ENCODE measurements at regions not wholly inside any gene's neighbourhood (a gene's known extent, or its start where the extent isn't known, plus 50 kb on each side); places are given as distances from the start of the nearest gene placed in this dataset.
"Not testable (repeated sequence)": the region's sequence is repeated elsewhere in the genome, so short reads cannot be mapped to it uniquely, and the experiment has no call there.

DNA sequence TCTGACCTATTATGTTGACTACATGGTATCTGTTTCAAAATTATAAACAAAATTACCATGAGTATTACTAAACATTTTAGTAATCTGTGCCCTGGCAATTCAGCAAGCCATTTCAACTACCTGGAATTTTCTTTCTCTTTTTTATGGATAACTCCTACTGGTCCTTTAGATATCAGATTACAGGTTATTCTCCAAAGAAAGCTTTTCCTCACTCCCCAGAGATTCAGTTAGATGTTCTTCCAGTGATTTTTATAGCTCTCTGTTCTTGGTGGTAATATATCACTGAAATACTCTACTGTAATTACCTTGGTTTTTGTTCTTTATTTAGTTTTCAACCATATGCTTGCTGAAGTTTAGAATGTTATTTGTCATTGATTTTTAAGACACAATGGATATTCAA, 930.2 kb upstream of the FOXG1 start:
- DNase-seq = no peak

DNA sequence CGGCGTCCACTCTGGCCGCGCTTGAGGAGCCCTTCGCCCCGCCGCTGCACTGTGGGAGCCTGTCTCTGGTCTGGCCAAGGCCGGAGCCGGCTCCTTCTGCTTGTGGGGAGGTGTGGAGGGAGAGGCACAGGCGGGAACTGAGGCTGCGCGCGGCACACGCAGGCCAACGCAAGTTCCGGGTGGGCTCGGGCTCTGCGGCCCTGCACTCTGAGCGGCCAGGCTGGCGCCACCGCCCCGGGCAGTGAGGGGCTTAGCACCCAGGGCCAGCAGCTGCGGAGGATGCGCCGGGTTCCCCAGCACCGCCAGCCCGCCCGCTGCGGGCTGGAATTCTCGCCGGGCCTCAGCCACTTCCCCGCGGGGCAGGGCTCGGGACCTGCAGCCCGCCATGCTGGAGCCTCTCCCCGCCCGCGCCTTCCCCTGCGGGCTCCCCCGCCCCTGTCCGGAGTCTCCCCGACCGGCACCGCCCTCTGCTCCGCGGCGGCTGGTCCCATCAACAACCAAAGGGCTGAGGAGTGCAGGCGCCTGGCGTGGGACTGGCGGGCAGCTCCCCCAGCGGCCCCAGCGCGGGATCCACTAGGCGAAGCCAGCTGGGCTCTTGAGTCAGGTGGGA, 921.2 kb upstream of the FOXG1 start:
- DNase-seq = no peak

- DNase-seq = no peak
Observed at GRCh38 chr14:27845902-27846301, 920.7 kb upstream of the FOXG1 start.

DNA sequence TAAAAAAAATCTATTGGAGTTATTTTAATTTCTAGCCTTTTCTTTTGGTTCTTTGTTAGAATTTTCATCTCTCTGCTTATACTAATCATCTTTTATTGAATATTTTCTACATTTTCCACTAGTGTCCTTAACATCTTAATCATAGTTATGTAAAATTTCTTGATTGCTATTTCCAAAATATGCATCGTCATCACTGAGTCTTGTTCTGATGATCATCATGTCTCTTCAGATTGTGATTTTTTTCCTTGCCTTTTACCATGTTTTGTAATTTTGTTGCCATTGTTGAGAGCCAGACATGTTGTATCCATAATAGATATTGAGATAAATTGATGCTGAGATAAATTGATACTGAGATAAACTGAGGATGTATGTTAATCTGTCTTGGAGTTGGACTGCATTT, 919.1 kb upstream of the FOXG1 start:
- DNase-seq = not testable (repeated sequence)

GRCh38 chr14:27849193-27849592, 917.4 kb upstream of the FOXG1 start:
- not testable (repeated sequence) for DNase-seq

DNA sequence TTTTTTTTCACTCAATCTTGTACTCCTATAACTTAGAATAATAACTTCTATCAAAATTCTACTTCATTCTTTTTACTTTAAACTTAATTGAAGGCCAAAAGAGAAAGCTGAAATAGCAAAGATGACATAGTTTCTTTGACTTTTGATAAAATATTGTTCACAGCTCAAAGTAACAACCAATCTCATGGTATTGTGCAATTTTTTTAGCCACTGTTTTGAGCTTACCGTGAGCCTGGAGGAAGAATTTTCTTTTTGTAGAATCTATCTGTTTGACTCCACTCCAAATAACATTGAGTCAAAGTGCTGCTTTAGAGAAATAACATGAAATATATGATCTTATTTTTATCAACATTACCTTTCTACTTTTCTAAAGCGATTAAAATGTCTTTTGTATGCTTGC, 903.9 kb upstream of the FOXG1 start:
- DNase-seq = no peak

GRCh38 chr14:27863166-27863565, 903.4 kb upstream of the FOXG1 start:
- no peak for DNase-seq

DNA sequence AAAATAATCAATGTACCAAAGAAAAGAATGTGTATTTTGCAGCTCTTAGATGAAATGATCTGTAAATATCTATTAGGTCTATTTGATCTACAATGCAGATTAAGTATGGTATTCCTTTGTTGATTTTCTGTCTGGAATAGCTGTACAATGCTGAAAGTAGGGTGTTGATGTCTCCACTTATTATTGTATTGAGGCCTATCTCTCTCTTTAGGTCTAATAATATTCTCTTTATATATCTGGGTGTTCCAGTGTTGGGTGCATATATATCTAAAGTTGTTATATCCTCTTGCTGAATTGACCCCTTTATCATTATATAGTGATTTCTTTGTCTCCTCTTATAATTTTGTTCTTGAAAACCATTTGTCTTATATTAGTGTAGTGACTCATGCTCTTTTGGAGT, 885.5 kb upstream of the FOXG1 start:
- DNase-seq = no peak

DNA sequence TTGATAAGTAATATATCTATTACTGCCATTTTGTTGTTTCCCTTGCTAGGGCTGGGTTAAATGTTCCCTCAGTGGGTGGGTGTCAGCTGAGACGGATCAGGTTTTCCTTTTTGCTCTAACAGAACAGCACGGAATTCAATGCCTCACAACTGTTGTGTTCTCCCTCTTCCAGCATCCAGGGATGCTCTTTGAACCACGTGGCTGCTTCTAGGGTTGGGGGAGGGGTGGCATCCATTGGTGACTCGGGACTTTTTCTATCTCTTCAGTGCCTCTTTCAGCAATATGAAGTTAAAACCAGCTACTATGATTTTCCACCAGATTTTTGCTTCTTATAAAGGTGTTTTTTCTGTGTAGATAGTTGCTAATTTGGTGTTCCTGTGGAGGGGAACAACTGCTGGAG, 884.9 kb upstream of the FOXG1 start:
- no peak for DNase-seq

GRCh38 chr14:27886256-27886655, 880.3 kb upstream of the FOXG1 start:
- no peak for DNase-seq

GRCh38 chr14:27890259-27890658, 876.3 kb upstream of the FOXG1 start:
- DNase-seq = no peak

GRCh38 chr14:27908484-27908883, 858.1 kb upstream of the FOXG1 start:
- DNase-seq = not testable (repeated sequence)

- no peak for DNase-seq
Observed at GRCh38 chr14:27916326-27916725, 850.3 kb upstream of the FOXG1 start.

DNA sequence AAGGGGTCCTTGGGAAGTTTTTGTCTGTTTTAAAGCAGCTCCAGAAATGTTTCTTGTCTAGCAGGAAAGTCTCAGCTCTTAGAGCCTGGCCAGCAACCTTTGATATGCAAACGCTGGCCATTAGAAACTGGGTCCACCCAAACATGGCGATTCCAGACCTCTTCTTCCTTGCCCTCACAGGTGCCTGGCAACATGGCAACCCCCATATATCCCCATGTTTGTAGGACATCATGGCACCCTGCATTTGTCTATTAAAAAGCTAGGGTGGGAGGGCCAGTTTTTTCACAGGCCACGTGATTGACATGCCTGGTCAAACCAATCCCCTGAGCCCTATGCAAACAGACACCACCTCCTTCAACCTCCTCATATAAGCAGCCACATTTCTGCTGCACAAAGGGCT, 848.7 kb upstream of the FOXG1 start:
- DNase-seq = no peak

DNA sequence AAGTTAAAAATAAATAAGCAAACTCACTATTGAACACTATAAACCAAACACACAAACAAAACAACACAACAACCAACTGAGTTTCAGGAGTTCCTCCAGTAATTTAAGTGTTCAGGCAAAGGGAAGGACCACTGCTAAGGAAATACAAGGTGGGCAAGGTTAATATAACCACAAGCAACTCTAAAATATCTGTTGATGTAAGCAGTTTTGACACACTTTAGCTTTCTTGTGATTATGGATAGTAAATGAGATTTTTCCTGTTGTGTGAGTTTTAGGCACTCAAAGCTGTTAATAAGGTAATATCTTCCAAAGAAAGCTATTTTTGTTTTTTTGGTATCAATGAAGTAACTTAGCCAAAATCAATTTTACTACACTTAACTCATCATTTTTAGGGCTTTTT, 839.1 kb upstream of the FOXG1 start:
- no peak for DNase-seq

- DNase-seq = no peak
Observed at GRCh38 chr14:27929797-27930347, 836.7 kb upstream of the FOXG1 start.

DNA sequence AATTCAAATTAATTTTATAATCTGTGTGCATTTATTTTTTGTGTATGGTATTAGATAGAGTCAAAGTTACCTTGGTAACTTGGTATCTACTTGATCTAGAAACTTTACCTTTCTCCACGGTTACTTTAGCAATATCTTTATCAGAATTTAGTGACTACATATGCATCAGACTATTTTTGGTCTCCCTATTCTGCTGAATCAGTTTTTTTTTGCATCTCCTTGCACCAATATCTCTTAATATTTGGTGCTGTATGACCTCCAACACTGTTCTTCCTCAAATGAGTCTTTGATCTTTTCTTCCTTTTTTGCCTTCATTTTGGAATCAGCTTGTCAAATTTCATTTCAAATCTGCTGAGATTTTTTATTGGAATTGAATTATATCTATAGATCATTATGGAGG, 828.2 kb upstream of the FOXG1 start:
- no peak for DNase-seq

- DNase-seq = no peak
Observed at GRCh38 chr14:27945512-27945911, 821.1 kb upstream of the FOXG1 start.

DNA sequence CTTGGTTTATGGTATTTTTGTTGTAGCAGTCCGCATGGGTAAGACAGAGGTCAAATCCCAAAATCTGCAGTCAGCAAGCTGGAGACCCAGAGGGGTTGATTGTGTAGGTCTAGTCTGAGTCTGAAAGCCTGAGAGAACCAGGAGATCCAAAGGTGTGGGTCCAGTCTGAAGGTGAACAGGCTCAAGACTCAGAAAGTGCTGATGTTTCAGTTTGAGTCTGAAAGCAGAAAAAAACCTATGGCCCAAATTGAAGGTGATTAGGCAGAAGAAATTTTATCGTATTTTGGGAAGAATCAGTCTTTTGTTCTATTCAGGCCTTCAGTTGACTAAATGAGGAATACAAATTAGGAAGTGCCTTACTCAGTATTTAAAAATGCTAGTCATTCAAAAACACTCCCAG, 807.8 kb upstream of the FOXG1 start:
- DNase-seq = no peak

DNA sequence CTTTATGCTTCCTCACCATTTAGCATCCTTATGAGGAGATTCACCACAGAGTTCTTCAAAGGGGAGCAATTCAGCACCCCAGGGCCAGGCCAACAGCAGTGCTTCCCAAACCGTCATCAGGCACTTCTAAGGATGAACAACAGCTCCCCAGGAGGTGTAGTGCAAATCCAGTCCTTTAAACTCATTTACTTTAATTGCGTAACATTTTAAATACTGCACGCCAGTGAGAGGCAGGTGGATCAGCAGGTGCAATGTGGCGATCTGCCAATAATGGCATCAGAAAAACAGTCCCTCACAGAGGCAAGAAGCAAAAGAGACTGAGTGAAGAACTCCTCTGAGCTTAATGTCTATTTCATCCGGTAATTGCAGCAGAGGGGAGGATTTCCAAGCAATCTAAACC, 770.9 kb upstream of the FOXG1 start:
- DNase-seq = no peak

DNA sequence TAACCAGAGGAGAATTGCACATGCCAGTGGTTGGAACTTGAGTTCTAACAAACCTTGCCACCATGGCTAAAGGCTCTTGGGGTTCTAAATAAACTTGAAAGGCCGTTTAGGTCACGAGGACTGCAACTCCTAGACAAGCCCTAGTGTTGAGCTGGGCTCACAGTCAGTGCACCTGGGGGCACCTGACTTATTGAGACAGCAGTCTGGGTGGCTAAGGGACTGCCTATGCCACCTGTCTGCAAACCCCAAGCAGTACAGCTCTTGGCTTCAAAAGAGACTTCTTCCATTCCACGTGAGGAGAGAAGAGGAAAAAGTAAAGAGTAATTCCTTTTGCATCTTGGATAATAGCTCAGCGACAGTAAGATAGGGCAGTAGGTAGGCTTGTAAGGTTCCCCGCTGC, 765.6 kb upstream of the FOXG1 start:
- DNase-seq = no peak

DNA sequence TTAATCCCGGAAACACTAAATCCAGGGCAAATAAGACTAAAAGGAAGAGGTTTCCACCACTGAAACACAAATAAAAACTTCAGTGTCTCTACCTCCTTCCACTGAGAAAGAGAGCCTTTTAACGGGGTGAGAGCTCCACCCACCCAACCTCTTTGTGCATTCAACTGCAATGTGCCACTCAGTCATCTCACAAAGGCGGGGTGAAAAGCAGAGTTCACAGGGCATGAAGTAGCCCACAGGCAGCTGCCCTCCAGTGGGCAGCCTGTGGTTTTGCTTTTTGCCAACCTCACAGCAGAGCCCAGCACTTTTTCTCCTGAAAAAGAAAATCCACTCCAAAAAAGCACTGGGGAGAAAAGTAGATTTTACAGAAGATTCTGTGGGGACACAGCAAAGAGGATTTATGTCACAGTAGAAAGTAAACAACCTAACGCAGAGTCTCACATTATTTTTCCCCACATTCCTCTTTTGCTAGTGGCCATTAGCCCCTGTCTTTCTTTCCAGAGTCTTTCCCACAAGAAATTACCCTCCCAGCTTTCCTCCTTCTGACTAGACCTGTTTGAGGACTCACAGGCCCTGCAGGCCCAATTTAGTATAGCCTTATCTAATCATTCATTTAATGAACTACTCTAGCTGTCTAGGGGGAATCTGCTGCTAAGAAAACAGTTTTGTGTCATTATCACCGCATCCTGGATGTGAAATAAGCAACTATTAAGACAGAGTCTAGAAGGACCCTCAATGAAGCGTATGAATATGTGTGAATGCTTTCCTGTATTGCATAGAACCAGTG, 753.8 kb upstream of the FOXG1 start:
- no peak for DNase-seq

GRCh38 chr14:28020112-28020511, 746.5 kb upstream of the FOXG1 start:
- DNase-seq = no peak

- no peak for DNase-seq
Observed at GRCh38 chr14:28023853-28024252, 742.7 kb upstream of the FOXG1 start.

DNA sequence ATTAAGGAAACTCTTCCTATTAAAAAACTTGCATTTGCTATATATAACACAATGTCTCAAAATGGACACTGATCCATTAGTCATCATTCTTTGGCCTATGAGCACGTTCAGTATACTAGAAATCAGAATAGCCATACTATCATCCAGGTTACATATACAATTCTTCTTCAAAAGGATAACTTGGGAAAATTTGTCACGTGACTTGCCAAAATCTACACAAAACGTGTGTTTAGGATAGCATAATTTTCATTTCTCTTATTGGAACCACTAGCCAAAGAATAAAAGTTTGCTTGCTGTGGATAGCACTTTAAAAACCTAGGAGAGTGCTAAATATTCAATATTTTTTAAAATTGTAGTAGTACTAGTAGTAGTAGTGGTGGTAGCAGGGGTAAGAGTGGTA, 714.3 kb upstream of the FOXG1 start:
- DNase-seq = no peak
